ENCODE measurements at regions not wholly inside any gene's neighbourhood (a gene's known extent, or its start where the extent isn't known, plus 50 kb on each side); places are given as distances from the start of the nearest gene placed in this dataset.

GRCh38 chr13:33542309-33543088 lies 256.9 kb upstream of the STARD13 start:
- no peaks in the 10 kb centered on the region for H3K9me3 ChIP-seq (replicated peaks)
- intact Hi-C loops (cut with micrococcal nuclease) = loop anchor here (5.0 kb wide), 1 partner anchor 180 kb away; no protein-coding TSS in a partner anchor
- peak; percentile 99 for DNase-seq
- peak overlapping the region; percentile 94 for H3K27ac ChIP-seq (replicated peaks)
- TF ChIP-seq CTCF (IDR thresholded peaks at IDR 0.05; ENCODE audit: borderline replicate concordance) = peak; percentile 93
- peaks cover 49% of the 10 kb centered on the region for H3K4me1 ChIP-seq
- H3K27me3 ChIP-seq (ENCODE audit: low read depth) = no peaks in the 10 kb centered on the region
- H3K4me3 ChIP-seq = peak overlapping the region; percentile 67
- no peaks in the 10 kb centered on the region for H3K36me3 ChIP-seq

- Histone ChIP-seq H3K36me3 (no peaks in the 10 kb centered on the region), H3K27ac (replicated peaks) (peak overlapping the region; percentile 94), H3K27me3 (ENCODE audit: low read depth) (no peaks in the 10 kb centered on the region), H3K9me3 (replicated peaks) (no peaks in the 10 kb centered on the region), H3K4me3 (peak overlapping the region; percentile 67), H3K4me1 (peaks cover 44% of the 10 kb centered on the region)
- TF ChIP-seq CTCF (IDR thresholded peaks at IDR 0.05; ENCODE audit: borderline replicate concordance) = no peak
- intact Hi-C loops (cut with micrococcal nuclease) = loop anchor here (5.0 kb wide), 1 partner anchor 179 kb away; no protein-coding TSS in a partner anchor
- DNase-seq = no peak
These were observed 257.5 kb upstream of the STARD13 start for GRCh38 chr13:33543089-33543459.

- H3K27ac ChIP-seq (replicated peaks) = peak overlapping the region; percentile 94
- H3K4me1 ChIP-seq = peaks cover 44% of the 10 kb centered on the region
- H3K36me3 ChIP-seq = no peaks in the 10 kb centered on the region
- H3K9me3 ChIP-seq (replicated peaks) = no peaks in the 10 kb centered on the region
- peak overlapping the region; percentile 67 for H3K4me3 ChIP-seq
- H3K27me3 ChIP-seq (ENCODE audit: low read depth) = no peaks in the 10 kb centered on the region
- TF ChIP-seq CTCF (IDR thresholded peaks at IDR 0.05; ENCODE audit: borderline replicate concordance) = no peak
- intact Hi-C loops (cut with micrococcal nuclease) = loop anchor here (5.0 kb wide), 1 partner anchor 179 kb away; no protein-coding TSS in a partner anchor
- DNase-seq = no peak
These were observed 258.2 kb upstream of the STARD13 start for GRCh38 chr13:33543631-33544265.

- no peaks in the 10 kb centered on the region for H3K36me3 ChIP-seq
- no peaks in the 10 kb centered on the region for H3K27me3 ChIP-seq (ENCODE audit: low read depth)
- DNase-seq = no peak
- peak overlapping the region; percentile 94 for H3K27ac ChIP-seq (replicated peaks)
- H3K4me1 ChIP-seq = peaks cover 44% of the 10 kb centered on the region
- intact Hi-C loops (cut with micrococcal nuclease) = loop anchor here (5.0 kb wide), 1 partner anchor 178 kb away; no protein-coding TSS in a partner anchor
- H3K9me3 ChIP-seq (replicated peaks) = no peaks in the 10 kb centered on the region
- no peak overlapping the region for H3K4me3 ChIP-seq
- TF ChIP-seq CTCF (IDR thresholded peaks at IDR 0.05; ENCODE audit: borderline replicate concordance) = no peak
These were observed 258.8 kb upstream of the STARD13 start for GRCh38 chr13:33544308-33544707.

GRCh38 chr13:33545492-33545891 lies 259.9 kb upstream of the STARD13 start:
- no peak for DNase-seq

More at GRCh38 chr13:33545492-33545891, 259.9 kb upstream of the STARD13 start:
- H3K9me3 ChIP-seq (replicated peaks) = no peaks in the 10 kb centered on the region
- H3K36me3 ChIP-seq = no peaks in the 10 kb centered on the region
- intact Hi-C loops (cut with micrococcal nuclease) = no loop called here
- peaks cover 37% of the 10 kb centered on the region for H3K4me1 ChIP-seq
- no peaks in the 10 kb centered on the region for H3K27me3 ChIP-seq (ENCODE audit: low read depth)
- H3K4me3 ChIP-seq = no peak overlapping the region
- no peak for TF ChIP-seq CTCF (IDR thresholded peaks at IDR 0.05; ENCODE audit: borderline replicate concordance)
- peak overlapping the region; percentile 94 for H3K27ac ChIP-seq (replicated peaks)
